ENCODE measurements at regions not wholly inside any gene's neighbourhood (a gene's known extent, or its start where the extent isn't known, plus 50 kb on each side); places are given as distances from the start of the nearest gene placed in this dataset.
A peak's percentile ranks its signal among the peaks of the same experiment; 100 is the strongest.
"Not testable (repeated sequence)": the region's sequence is repeated elsewhere in the genome, so short reads cannot be mapped to it uniquely, and the experiment has no call there.

GRCh38 chr1:121054928-121055327, 129.2 kb downstream of the FAM72B start:
- not testable (repeated sequence) for DNase-seq

DNA sequence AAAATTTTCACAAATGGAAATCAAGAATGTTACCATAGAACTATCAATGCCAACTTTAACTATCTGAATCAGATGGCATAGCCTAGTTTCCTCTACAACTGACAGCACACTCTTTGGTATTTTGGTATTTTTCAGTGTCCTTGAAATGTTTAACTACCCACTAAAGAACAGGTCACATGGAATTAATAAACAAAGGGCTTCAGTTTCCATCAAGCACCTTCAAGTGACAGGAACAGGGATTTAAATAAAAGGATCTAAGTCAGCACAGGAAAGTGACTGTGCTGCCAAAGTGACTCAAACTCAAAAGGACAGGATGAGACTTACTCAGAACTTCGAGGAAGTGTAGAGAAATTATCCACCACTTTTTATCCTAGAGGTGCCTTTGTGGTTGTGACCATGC, 117.2 kb downstream of the FAM72B start:
- not testable (repeated sequence) for DNase-seq

GRCh38 chr1:121068738-121069499, 115.2 kb downstream of the FAM72B start:
- DNase-seq = not testable (repeated sequence)

DNA sequence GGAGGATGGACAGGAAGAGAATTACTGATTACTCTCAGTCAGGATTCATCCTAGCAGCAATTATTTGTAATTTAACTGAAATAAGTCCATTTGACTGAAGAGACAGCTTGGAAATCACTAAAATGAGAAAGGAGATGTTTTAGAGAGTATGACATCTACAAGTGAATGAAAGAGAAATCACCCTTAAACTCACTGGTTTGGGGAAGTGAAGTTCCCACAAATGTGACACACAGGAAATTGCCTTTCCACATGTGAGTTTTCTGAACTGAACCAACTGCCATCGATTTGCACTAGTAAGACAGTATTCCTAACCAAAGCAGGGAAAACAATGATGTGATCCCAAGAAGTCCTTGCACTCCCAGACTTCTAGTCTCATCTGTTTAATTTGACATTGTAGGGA, 110.3 kb downstream of the FAM72B start:
- not testable (repeated sequence) for DNase-seq

- DNase-seq = not testable (repeated sequence)
These were observed 108.8 kb downstream of the FAM72B start for GRCh38 chr1:121075254-121075805.

GRCh38 chr1:121076674-121077073, 107.5 kb downstream of the FAM72B start:
- not testable (repeated sequence) for DNase-seq

GRCh38 chr1:121079655-121080054, 104.5 kb downstream of the FAM72B start:
- not testable (repeated sequence) for DNase-seq

- not testable (repeated sequence) for DNase-seq
These were observed 103.8 kb downstream of the FAM72B start for GRCh38 chr1:121080197-121080903.

GRCh38 chr1:121080904-121081264, 103.3 kb downstream of the FAM72B start:
- not testable (repeated sequence) for DNase-seq

GRCh38 chr1:121081625-121082199, 102.4 kb downstream of the FAM72B start:
- not testable (repeated sequence) for DNase-seq

DNA sequence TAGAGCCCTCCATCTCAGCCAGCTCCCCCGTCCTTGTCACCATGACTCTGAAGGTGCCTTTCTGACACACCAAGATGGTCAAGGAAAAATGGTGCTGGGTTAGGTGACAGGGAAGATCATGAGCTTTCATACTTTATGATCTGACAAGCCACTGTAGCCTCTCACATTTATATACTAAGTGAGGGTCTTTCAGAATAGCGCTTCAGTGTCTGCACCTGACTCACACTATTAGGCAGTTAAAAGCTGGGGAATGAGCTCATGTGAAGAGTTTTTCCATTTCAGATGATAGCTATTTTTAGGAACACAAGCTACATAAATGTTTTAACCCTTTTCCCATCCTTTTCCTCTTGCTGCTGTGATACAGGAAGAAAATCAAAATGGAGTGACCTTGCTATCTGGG, 101.1 kb downstream of the FAM72B start:
- not testable (repeated sequence) for DNase-seq

GRCh38 chr1:121086249-121086648, 97.9 kb downstream of the FAM72B start:
- not testable (repeated sequence) for DNase-seq

DNA sequence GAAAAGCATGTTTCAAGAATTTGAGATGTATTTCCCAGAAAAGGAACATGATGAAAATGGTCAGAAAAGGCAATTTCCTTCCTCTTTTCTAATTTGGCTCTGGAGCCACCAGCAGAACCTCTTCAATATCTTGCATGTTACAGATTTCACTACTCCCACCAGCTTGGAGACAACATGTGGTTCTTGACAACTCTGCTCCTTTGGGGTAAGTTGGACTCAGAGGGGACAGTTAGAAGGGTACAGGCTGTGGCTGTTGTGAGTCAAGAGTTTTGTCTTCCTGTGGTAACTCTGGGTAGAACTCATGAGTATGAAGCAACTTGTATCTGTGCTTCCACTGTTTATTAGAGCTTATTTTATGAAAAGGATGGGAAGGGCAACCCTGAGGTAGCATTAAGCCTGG, 96.9 kb downstream of the FAM72B start:
- not testable (repeated sequence) for DNase-seq

DNA sequence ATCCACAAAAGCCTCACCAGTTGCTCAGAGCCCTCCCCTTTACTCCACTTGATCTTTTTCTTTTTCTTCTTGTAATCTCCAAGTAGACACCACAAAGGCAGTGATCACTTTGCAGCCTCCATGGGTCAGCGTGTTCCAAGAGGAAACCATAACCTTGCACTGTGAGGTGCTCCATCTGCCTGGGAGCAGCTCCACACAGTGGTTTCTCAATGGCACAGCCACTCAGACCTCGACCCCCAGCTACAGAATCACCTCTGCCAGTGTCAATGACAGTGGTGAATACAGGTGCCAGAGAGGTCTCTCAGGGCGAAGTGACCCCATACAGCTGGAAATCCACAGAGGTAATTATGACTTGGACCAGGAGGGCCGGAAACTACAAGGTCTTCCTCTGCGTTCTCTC, 95.6 kb downstream of the FAM72B start:
- not testable (repeated sequence) for DNase-seq

DNA sequence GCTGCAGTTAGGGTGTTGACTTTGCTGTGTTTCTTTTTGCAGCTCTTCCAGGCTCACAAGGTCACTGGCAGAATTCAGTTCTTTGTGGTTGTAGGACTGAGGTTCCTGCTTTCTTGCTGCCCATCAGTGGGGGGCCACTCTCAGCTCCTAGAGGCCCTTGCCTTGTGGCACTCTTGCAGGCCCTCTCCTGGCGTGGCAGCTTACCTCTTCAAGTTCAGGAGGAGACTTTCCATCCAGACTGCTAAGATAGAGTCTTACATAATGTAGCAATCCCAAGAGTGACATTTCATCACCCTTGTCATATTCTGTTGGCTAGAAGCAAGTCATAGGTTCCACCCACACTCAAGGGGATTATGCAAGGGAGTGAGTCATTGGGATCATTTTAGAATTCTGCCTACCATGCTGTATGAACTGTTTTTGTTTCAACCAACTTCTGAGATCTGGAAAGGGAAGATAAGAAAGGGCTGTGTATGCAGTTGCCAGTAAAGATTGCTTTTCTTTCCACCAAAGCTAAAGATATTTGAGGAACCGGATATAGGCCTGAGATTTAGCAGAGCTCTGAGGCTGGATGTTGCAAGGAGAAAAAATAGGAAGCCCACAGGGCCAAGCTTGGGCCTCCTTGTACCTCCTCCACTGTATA, 91.7 kb downstream of the FAM72B start:
- DNase-seq = not testable (repeated sequence)

- DNase-seq = not testable (repeated sequence)
These were observed 89.1 kb downstream of the FAM72B start for GRCh38 chr1:121095014-121095413.

- peak; percentile 74 for DNase-seq
These were observed 86.8 kb downstream of the FAM72B start for GRCh38 chr1:121097127-121097866.

- DNase-seq = not testable (repeated sequence)
These were observed 86.3 kb downstream of the FAM72B start for GRCh38 chr1:121097867-121098215.

GRCh38 chr1:121109025-121109424, 75.1 kb downstream of the FAM72B start:
- DNase-seq = not testable (repeated sequence)

- DNase-seq = not testable (repeated sequence)
These were observed 67.4 kb downstream of the FAM72B start for GRCh38 chr1:121116522-121117297.

DNA sequence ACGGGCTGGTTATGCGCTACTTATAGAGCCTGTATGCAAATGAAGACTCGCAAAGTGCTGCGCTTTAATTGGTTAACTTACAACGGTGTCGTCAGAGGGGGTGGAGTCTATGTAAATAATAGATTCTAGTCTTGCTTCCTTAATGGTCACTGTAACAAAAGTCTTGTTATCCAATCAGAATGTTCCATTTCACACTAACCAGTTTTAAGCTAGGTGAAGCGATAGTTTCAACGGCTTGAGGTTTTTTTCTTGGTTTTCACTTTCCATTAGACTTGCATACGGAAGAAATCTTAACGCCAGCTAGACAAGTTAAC, 66.9 kb downstream of the FAM72B start:
- not testable (repeated sequence) for DNase-seq
